ENCODE measurements at regions not wholly inside any gene's neighbourhood (a gene's known extent, or its start where the extent isn't known, plus 50 kb on each side); places are given as distances from the start of the nearest gene placed in this dataset.

DNA sequence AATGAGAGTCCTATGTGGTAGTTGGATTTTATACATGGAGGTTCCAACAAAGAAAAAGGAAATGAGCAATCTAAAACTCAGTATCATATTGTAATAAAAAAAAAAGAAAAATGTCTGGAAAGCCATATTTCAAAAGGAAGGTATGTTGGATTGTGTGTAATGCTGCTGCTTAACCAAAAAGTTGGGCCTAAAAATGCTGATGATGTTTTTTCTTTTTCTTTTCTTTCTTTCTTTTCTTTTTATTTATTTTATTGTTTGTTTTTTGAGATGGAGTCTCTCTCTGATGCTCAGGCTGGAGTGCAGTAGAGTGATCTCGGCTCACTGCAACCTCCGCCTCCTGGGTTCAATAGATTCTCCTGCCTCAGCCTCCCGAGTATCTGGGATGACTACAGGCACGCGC lies 1424.0 kb upstream of the CDH6 start:
- H3K4me3 ChIP-seq: no peak overlapping the region
- H3K27ac ChIP-seq: no peak overlapping the region
- no peaks in the 10 kb centered on the region for H3K9me3 ChIP-seq
- no peaks in the 10 kb centered on the region for H3K4me1 ChIP-seq (ENCODE audit: insufficient read depth)
- WGBS, 3 donors: 92 to 94% (median 93%) methylated on average over 5 of the region's 5 CpGs
- intact Hi-C loops (cut with DNase I): no loop called here
- no peak for DNase-seq
- TF ChIP-seq POLR2A (IDR thresholded peaks at IDR 0.05) (no peak), CTCF (IDR thresholded peaks at IDR 0.05) (no peak), EP300 (IDR thresholded peaks at IDR 0.05) (no peak)
- H3K36me3 ChIP-seq: no peaks in the 10 kb centered on the region
- no peaks in the 10 kb centered on the region for H3K27me3 ChIP-seq

- Histone ChIP-seq H3K27ac (no peak overlapping the region), H3K9me3 (no peaks in the 10 kb centered on the region), H3K36me3 (no peaks in the 10 kb centered on the region), H3K4me3 (no peak overlapping the region), H3K4me1 (ENCODE audit: insufficient read depth) (no peaks in the 10 kb centered on the region), H3K27me3 (no peaks in the 10 kb centered on the region)
- DNase-seq: no peak
- WGBS, 3 donors: 30 to 47% (median 43%) methylated on average over 3 of the region's 3 CpGs
- TF ChIP-seq POLR2A (IDR thresholded peaks at IDR 0.05): no peak
- intact Hi-C loops (cut with DNase I): no loop called here
Measured at GRCh38 chr5:29758986-29759421, 1434.5 kb upstream of the CDH6 start.

GRCh38 chr5:29750453-29750852 lies 1443.0 kb upstream of the CDH6 start:
- H3K4me1 ChIP-seq (ENCODE audit: insufficient read depth): no peaks in the 10 kb centered on the region
- H3K27ac ChIP-seq: no peak overlapping the region
- intact Hi-C loops (cut with DNase I): no loop called here
- WGBS, 3 donors: 22 to 37% (median 34%) methylated on average over 2 of the region's 2 CpGs
- TF ChIP-seq CTCF (IDR thresholded peaks at IDR 0.05): no peak
- TF ChIP-seq EP300 (IDR thresholded peaks at IDR 0.05): no peak
- no peak for TF ChIP-seq POLR2A (IDR thresholded peaks at IDR 0.05)
- no peaks in the 10 kb centered on the region for H3K9me3 ChIP-seq
- H3K27me3 ChIP-seq: no peaks in the 10 kb centered on the region
- H3K36me3 ChIP-seq: no peaks in the 10 kb centered on the region
- no peak overlapping the region for H3K4me3 ChIP-seq
- no peak for DNase-seq

- no peak overlapping the region for H3K27ac ChIP-seq
- H3K9me3 ChIP-seq: no peaks in the 10 kb centered on the region
- no peaks in the 10 kb centered on the region for H3K4me1 ChIP-seq (ENCODE audit: insufficient read depth)
- DNase-seq: no peak
- H3K36me3 ChIP-seq: no peaks in the 10 kb centered on the region
- intact Hi-C loops (cut with DNase I): no loop called here
- no peaks in the 10 kb centered on the region for H3K27me3 ChIP-seq
- TF ChIP-seq CTCF (IDR thresholded peaks at IDR 0.05) (no peak), POLR2A (IDR thresholded peaks at IDR 0.05) (no peak), EP300 (IDR thresholded peaks at IDR 0.05) (no peak)
- WGBS, 3 donors: 61 to 67% (median 66%) methylated on average over 3 of the region's 3 CpGs
- no peak overlapping the region for H3K4me3 ChIP-seq
Measured at GRCh38 chr5:29744618-29745017, 1448.9 kb upstream of the CDH6 start.

GRCh38 chr5:29720954-29721353 lies 1472.5 kb upstream of the CDH6 start:
- TF ChIP-seq POLR2A (IDR thresholded peaks at IDR 0.05): no peak
- no peak for TF ChIP-seq EP300 (IDR thresholded peaks at IDR 0.05)
- no peak for TF ChIP-seq CTCF (IDR thresholded peaks at IDR 0.05)
- Histone ChIP-seq H3K27me3 (no peaks in the 10 kb centered on the region), H3K9me3 (no peaks in the 10 kb centered on the region), H3K27ac (no peak overlapping the region), H3K4me3 (no peak overlapping the region), H3K4me1 (ENCODE audit: insufficient read depth) (no peaks in the 10 kb centered on the region), H3K36me3 (no peaks in the 10 kb centered on the region)
- intact Hi-C loops (cut with DNase I): no loop called here
- DNase-seq: no peak

Data from ovary (tissue), 7 donors.